Dermis microvascular lymphatic vessel endothelial cell (primary cell): ENCODE measurements at regions not wholly inside any gene's neighbourhood (a gene's known extent, or its start where the extent isn't known, plus 50 kb on each side); places are given as distances from the start of the nearest gene placed in this dataset.
A peak's percentile ranks its signal among the peaks of the same experiment; 100 is the strongest.

ENCODE experiments used
- DNase-seq, 2 donors: peaks; one replicate each; pipeline versions ENCODE4 v3.0.0 to v3.0.0-alpha.2; 2010; ENCODE audit warnings: low read depth in 2 of 2

DNA sequence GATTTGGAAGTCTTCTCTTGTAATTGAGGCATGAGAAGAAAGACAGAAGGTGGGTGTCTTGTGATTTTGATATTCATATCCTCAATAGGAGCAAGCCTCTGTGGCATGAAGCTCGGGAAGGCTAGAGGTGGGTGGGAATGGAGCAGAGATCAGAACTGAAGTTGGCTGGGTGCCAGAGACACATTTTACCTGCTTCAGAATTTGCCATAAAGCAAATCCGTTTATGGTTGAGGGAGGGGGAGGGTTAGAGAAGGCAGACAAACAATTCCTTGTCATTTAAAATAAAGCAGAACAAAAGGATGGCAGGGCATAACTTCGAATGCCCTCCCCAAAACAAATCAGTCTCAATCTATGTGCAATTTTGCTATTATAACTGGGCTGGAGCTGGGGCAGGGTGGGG is 305.9 kb downstream of the KLF5 start:
- no peak for DNase-seq

DNA sequence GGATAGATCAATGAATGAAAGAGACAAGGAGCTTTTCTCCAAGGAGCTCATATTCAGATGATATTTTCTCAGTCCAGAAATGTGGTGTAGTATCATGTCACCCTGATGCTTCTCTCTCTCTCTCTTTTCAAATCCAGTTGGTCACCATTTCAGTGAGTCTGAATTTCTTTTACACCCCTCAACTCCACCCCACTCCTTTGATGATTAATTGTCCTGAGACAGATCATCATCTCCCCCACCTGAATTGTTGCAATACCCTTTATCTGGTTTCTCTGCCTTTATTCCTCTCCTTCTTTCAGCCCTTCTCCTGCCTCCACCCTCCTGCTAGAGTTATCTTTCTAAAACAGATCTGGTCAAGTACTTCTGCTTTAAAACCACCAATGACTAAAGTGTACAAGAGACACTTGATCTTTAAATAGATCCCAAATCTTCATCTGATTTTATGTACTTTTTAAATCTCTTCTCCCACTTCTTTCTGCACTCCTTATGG is 299.8 kb downstream of the KLF5 start:
- no peak for DNase-seq

DNA sequence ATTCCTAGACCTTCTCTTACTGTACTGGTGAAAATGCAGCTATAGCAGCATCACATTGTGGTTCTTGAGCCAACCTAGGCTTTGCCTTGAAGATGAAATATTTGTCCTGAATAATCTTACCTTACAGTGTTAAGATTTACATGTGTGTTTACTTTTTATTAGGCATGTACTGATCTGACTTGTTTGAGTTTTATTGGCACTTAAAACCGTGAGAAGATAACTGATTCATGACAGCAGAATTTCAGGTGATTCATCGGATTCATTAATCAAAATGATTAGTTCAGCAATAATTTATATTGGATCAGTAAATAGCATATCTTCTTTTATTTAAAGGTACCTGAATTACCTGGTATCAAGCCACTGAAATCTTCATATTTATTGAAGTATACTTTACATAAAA is 296.3 kb downstream of the KLF5 start:
- no peak for DNase-seq

DNA sequence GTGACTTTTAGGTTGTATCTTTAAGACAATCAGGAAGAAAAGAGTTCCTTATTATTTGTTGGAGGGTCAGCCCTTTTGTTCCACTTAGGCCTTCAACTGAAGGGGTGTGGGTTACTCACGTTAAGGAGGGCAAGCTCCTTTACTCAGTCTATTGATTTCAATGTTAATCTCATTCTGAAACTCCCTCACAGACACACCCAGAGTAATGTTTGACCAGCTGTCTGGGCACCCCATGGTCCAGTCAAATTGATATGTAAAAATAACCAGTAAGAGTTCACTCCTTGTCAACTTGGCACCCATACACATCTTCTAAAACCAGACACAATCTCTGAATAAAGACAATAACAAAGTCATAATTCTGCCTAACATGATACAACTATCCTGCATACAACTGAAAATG is 292.9 kb downstream of the KLF5 start:
- DNase-seq = no peak

DNA sequence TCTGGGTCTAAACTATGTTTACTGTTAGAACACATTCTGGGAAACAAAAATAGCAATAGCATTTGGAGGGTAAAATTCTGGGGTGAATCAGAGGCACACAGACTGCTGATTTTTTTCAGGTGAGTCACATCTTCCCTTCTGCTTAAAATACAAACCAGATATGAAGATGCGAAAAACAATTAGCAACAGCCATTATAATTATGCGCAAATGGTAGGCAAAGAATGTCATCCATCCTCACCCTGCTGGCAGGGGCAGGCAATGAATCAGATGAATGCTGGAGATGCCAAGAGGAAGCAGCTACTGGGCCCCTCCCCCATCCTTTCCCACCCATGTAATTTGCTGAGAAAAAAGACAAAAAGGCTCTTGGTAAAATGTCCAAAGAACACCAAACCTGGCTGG is 282.9 kb downstream of the KLF5 start:
- DNase-seq = peak in 1 of 2 donors; percentile 17

DNA sequence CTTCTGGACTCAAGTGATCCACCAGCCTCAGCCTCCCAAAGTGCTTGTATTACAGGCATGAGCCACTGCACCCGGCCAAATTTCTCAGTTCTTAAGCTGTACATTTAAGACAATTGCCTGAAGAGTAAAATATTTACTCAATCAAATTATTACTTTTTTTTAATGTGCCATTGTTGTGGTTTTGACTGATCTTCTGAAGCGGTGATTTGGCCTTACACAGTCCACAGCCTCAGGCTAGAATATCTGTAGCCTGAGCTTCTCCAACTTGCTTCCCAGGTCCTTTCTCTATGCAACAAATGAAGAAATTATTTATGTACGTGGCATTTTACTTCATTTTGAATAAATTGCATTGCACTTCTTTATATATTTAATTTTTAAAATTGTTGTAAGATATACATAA is 281.3 kb downstream of the KLF5 start:
- DNase-seq = no peak

DNA sequence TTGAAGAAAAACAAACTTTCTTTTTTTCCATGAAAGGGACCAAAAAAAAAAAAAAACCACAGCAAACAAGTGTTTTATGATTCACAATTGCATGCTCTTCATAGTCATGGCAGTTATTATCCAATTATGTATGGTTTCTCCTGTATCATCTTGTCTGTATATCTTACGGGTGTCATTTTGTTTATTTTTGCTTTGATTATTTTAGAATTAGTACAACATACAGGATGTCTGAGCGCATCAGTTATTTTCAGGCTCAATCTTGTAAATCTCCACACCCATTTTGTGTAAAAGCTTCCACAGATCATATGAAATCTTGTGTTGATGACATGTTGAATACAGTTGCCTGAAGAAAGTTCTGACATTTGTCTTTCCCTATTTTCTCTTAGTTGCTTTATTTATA is 280.3 kb downstream of the KLF5 start:
- DNase-seq = no peak

DNA sequence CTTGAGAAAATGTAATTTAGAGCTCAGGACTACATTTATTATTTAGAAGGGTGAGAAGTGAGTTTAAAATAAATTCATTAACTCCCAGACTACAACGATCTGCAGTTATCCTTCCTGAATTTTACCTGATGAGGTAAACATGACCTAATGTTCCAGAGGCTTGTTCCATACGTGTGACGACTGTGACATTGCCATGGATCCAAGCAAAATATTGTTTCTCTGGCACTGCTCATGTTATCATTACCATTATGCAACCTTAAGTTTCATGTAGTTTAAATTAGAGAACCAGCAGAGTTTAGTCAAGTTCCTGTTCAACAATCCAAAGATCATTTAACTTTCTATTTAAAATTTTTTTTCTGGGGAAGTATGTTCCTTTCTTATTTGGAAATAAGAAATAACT is 279.6 kb downstream of the KLF5 start:
- DNase-seq = peak; percentile 25 to 95

DNA sequence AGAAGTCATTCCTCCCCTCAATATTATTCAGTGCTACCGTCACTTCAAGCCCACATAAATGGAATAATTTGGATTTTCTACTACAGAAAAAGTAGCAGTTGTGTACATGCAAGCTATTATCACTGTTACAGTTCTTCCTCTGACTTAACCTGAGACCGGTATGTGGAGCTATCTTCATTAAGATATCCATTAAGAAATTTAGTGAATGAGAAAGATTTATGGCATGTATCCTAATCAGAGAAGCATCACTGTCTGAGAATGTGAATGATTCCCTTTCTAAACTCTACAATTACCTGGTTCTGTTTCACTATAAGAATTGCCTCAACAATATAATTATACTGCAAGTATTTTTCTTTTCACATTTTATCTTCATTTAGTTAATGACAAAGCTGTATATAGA is 278.7 kb downstream of the KLF5 start:
- DNase-seq = no peak

DNA sequence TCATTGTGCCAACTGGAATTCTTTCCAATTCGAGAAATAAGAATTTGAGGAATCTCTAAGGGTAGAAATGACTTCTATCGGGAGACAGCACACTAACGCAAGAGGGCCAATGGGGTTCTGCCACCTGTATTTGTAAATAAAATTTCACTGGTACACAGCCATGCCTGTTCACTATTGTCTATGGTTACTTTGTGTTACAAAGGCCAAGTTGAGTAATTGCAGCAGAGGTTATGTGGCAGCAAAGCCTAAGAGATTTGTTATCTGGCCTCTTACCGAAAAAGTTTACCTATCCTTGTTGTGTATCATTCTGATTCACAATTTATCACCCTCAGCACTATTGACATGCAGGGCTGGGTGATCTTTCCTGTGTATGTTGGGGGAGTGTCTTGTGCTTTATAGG is 278.0 kb downstream of the KLF5 start:
- no peak for DNase-seq

DNA sequence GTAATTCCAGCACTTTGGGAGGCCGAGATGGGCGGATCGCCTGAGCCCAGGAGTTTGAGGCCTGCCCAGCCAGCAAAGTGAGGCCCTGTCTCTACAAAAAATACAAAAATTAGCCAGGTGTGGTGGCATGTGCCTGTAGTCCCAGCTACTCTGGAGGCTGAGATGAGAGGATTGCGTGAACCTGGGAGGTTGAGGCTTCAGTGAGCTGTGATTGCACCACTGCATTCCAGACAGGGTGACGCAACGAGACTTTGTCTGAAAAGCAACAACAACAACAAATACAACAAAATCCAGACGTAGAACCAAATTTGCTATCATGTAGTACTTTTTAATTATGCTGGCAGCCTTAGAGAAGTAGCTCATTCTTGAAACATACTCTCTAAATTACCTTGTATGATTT is 277.1 kb downstream of the KLF5 start:
- DNase-seq = no peak

DNA sequence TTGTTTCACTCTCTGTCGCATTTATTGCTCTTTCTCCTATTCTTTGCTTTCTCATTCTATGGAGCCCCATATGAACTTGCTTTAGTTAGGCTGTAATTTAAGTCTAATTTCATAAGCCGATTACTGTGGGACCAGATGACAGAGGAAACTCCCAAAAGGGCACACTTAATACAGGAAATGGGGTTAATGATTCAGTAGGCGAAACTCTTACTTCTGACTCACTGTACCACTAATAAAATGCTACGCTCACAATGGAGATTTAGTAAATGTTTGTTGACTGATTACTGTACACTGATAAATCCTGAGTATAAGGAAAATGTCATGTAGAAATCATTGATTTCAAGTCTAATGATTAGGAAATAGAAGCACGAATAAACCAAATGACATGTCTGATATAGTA is 276.4 kb downstream of the KLF5 start:
- peak in 1 of 2 donors; percentile 37 for DNase-seq

DNA sequence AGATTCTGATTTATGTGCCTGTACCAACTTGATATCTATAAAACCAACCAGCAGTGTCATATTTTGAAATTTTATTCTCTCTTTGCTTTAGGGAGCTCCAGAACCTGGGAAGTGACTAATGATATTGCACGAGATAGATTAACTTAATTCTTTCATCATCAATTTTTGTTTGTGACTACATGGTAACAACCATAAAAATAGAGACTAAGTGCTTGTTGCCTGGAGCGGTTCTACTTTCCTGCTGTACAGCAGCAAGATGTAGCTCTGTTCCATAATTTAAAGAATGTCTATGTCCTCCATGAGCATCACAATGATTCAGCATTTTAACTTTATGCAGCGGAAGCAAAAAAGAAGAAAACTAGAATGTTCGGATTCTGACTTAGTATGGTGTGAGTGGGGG is 275.6 kb downstream of the KLF5 start:
- DNase-seq = no peak

DNA sequence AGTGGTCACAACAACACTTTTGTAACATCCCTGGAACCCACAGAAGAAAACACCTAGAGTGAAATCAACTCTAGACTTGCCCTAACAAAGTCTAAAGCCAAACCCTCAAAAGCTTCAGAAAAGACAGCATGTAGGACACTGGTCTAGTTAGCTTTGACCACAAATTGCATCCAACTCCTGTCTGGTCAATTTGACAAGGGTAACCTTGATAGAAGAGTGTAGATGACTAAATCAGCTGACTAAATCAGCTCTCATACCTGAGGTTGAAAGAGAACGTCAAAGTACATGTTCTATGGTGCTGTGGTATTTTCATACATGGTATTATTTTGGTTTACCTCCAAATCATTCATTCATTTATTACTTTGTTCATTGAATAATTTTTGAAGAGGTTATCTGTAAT is 272.8 kb downstream of the KLF5 start:
- no peak for DNase-seq

DNA sequence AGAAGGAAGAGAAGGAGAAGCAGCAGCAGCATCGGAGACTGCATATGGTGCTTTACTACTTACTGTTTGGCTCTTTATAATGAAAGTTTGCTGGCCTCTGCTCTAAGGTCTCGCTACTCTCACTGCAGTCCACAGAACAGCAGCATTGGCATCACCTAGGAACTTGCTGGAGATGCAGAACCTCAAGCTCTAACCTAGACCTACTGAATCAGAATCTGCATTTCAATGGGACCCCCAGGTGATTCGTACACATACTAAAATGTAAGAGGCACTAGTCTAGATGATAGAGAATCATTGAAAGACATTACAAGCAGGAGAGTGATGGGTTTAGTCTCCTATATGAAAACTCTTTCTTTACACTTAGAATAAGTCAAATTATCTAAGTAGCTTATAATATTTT is 270.6 kb downstream of the KLF5 start:
- DNase-seq = no peak

DNA sequence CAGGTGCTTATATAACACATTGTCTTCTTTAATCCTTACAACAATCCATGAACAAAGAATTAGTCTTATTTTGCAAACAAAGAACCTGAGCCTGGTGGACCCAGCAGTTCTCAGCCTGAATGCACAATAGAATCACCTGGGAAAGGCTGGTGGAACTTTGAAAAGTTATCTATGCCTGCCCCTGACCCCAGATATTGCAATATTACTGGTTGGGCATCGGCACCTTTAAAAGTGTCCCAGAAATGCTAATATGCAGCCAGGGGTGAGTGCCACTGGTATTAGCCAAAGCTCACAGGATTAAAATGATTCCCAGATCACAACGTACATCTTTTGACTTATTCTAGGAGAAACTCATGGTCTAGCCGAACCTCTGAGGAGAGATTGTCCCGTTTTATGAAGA is 268.8 kb downstream of the KLF5 start:
- no peak for DNase-seq

DNA sequence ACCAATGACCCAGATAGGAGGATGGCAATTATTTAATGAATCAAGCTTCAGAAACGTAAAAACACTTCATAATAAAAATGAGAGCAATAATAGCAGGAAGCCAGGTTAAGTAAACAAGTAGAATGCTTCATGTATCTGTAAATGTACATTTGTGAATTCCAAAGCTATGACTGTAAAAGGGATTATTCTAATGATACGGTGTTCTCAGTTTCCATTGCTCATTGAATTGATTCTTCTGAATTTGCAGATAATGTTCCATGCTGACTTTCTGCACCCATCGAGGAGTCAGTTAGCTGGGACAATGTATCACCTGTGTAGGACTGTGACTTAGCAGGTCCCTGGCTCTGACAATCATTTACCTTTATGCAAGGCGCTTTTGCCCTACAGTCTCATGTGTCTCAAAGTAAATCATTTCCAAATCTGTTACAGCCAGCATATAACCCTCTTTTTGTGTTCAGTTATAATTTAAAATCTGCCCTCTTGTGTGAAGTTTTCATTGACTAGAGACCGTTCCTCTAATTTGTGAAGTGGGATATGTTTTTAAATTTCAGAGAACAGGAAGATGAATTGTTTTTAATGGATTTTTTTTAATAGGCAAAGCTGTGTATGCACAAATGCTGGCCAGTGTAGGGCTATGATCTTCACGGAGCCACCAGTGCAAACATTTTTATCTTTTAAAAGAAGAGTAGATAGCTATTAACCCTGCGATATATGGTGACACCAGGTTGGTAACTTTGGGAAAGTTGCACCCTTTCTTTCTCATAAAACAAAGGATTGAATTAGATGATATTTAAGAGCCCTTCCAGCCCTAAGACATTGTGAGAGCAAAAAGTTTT is 267.1 kb downstream of the KLF5 start:
- no peak for DNase-seq

DNA sequence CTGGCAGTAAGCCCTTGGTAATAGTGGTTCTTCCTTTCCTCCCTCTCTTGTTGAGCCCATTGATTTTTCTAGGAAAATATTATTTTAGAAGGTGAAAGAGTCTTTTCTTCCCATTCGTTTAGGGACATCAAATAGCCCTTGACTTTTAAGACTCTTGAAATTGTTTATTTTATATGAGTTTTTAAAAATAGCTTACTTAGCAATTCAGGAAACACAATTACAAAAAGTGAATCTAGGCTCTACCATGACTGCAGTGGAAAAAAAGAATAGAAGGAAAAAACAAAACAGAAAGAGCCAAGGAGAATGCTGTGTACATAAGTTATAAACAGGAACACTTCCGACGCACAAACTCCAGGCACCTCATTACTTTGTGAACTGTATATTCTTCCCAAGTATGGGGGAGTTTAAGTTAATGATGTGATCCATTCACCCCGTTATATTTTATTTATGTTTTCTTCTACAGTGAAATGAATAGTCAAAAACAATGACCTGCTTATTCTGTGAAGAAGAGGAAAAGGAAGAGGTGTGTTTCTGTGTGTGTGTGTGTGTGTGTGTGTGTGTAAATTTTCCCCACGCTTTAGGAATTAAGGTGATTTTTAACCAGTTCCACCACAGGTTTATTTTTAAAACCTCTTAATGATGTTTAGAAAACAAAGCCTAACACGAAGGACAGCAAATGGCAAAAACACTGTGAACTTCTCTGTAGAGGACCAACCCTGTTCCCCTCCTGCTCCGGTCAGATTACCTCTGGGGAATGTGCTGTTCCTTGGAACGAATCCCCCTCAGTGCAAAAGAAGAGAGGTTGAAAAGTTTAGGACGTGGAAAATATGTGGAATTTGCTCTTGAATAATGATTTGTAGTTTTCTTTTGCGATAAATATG is 266.3 kb downstream of the KLF5 start:
- no peak for DNase-seq

DNA sequence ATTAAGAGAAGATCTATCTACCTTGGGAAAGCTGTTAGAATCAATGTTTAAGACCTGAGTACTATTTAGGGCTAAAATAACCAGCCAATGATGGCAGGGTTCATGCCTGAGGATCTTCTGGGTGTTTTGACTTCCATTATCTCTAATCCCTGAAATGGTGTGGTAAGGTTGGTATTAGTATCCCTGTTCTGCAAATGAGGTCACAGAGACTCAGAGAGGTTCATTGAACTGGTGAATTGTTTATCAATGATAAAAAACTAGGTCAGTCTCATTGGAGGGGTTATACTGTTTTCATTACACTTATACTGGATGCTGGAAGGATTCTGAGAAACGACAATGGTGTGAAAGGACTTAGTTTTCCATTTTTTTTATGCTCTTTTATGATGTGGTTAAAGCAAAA is 264.8 kb downstream of the KLF5 start:
- DNase-seq = no peak

DNA sequence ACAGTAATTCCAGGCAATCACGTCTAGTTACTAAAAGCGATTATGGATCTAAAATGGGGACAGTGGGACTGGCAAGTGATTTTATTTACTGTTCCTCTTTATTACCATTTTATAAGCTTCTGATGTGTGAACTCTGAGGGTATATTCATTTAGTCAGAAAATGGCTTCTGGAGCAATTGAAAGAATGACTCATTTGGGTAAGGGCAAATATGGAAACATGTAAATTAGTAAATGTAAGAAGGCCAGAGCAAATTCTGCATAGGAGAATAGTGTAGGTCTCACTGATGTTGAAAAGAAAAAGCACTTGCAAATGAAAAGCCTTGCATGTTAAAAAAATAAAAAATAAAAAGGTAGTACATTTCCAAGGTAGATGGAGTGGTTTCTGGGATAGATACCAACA is 262.2 kb downstream of the KLF5 start:
- no peak for DNase-seq

DNA sequence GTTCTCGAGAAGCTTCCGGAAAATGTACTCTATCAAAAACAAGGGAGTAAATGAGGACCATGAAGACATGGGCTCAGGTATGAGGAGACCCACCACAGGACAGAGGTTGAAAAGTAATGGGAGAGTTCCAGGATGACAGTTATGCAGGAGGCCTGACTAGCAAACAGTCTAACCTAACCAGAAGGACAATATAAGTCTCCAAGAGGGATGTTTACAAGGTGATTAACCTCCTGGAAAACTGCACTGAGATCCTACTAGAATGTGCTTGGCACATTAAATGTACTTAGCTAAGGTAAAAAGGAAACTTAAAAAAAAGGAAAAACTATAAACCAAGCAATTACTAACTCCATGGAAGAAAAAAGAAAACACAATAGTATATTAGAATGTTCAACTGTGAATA is 258.3 kb downstream of the KLF5 start:
- DNase-seq = no peak

DNA sequence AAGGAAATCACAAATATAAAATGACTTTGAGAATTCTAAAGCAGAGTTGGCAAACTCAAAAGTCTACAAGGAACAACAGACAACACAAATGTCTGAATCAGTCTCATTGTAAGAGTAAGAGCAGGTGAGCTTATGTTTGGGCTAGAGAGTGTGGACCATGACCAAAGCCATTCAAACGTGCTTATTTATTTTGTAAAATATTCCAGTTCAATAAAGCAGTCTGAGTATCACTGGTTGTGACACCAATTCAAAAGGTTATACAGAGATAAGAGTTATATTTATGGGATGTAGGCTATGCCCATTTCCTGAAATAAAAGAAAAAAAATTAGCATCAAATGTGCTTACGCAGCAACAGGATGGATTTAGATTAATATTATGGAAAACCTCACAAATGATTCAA is 251.6 kb downstream of the KLF5 start:
- DNase-seq = no peak

DNA sequence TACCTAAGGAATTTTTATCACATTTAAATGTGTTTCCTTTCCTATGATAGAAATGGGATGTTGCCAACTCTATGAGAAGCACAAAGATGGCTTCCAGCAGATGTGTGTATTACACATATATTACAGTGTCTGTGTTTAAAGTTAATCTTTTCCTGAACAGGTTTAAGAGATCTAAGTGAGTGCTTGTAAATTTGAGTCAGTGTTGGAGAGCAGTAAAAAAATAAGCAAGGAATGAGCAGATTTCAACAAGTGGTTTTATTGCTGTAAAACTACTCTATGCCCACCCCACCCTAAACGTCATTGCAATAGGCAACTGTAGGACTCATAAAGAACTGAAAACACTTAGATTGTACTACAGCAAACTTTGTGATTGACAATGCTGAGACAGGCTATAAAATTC is 248.7 kb downstream of the KLF5 start:
- no peak for DNase-seq
